Vagina (tissue), 2 donors: ENCODE measurements at regions not wholly inside any gene's neighbourhood (a gene's known extent, or its start where the extent isn't known, plus 50 kb on each side); places are given as distances from the start of the nearest gene placed in this dataset.
"Not testable (repeated sequence)": the region's sequence is repeated elsewhere in the genome, so short reads cannot be mapped to it uniquely, and the experiment has no call there.

Experiments used
- CTCF ChIP-seq, 3 experiments: fragments of 450-650 bp in 2 of 3; fragments of 200-600 bp in 1 of 3; sonication (generic) in 1 of 3; IDR thresholded peaks; one replicate each; pipeline ENCODE4 v1.5.1; 2017 to 2019; ENCODE audit warnings: antibody characterized with exemption in 3 of 3, mild to moderate bottlenecking in 2 of 3, moderate library complexity in 2 of 3
- POLR2A ChIP-seq, 2 donors: fragments of 450-650 bp; IDR thresholded peaks; one replicate each; pipeline ENCODE4 v1.6.1; 2017; ENCODE audit warnings: antibody characterized with exemption in 2 of 2, mild to moderate bottlenecking in 2 of 2, moderate library complexity in 2 of 2

GRCh38 chrX:24139-24538 lies 257.0 kb upstream of the PLCXD1 start:
- not testable (repeated sequence) for TF ChIP-seq CTCF, POLR2A (IDR thresholded peaks at IDR 0.05)
